ENCODE measurements at regions not wholly inside any gene's neighbourhood (a gene's known extent, or its start where the extent isn't known, plus 50 kb on each side); places are given as distances from the start of the nearest gene placed in this dataset.
A peak's percentile ranks its signal among the peaks of the same experiment; 100 is the strongest.
"Not testable (repeated sequence)": the region's sequence is repeated elsewhere in the genome, so short reads cannot be mapped to it uniquely, and the experiment has no call there.

- DNase-seq (ENCODE audit: low read depth): no peak
Measured at GRCh38 chr14:39582028-39582654, 149.9 kb upstream of the FBXO33 start.

DNA sequence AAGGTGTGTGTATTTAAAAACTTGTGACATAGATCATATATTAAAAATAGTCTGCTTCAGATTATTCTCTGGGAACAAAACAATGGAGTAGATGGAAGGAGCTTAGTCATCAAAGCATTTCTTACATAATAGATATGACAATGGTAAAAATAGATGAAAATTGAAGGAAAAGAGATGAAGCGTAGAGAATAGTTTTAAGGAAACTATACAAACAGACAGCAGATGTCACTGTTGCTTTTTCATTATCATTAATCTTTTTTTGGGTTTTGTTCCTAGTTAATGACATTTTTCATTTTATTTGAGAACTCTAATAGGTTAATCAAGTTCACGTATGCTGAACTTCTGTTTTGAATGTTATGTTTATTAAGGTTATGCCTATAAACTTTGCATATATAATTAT is 149.2 kb upstream of the FBXO33 start:
- no peak for DNase-seq (ENCODE audit: low read depth)

- no peak for DNase-seq (ENCODE audit: low read depth)
Measured at GRCh38 chr14:39580696-39581095, 148.5 kb upstream of the FBXO33 start.

- DNase-seq (ENCODE audit: low read depth): no peak
Measured at GRCh38 chr14:39576736-39577135, 144.5 kb upstream of the FBXO33 start.

DNA sequence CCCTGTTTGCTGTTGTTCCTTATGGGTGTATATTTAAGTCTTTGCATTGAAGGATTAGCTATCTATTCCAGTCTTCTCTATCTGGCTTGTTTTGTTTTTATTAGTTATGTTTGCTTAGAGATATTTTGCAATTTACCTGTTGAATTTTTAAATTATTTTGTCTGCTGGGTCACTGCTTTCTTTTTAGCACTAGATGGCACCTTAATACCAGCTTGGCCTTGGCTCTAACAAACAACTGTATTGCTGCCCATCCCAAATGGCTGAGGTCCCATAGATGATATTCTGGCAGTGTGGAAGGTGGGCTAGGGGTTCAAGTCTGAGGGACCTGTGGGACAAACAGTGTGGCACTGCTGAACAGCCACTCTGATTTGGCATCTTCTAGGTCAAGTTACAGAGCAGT is 144.0 kb upstream of the FBXO33 start:
- DNase-seq (ENCODE audit: low read depth): no peak

GRCh38 chr14:39568809-39569538 is 136.7 kb upstream of the FBXO33 start:
- DNase-seq (ENCODE audit: low read depth): no peak

GRCh38 chr14:39566795-39567194 is 134.6 kb upstream of the FBXO33 start:
- no peak for DNase-seq (ENCODE audit: low read depth)

DNA sequence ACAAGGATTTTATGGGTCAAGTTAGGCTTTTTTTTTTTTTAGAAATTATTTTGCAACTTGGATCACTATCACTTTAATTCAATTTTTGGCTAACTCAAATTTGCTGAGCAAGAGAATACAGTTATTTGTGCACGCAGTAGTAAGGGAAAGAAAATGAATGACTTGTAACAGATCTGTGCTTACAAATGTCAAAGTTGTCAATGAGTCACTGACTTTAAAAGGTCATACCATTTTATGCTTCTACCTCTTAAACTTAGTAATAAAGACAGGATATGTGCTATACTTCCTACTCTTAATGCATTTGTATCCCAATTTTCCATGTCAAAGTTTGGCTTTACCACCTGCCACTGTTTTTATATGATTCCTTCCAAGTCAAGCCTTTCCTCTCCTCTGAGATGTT is 131.1 kb upstream of the FBXO33 start:
- DNase-seq (ENCODE audit: low read depth): no peak

DNA sequence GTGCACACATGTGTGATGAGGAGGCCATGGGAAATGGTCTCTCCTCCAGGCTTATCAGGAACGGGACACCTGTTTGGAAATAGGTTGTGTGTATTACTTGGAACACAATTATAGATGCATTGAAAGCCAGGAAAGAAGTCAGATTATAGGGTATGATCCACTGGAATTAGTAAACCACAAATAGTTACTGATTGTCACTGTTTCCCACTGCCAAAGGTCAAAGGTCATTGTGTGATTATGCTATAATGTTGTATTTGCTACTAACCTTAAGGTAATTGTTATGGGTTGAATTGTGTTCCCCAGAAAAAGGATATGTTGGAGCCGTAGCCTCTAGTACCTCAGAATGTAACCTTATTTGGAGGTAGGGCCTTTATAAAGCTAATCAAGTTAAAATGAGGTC is 129.9 kb upstream of the FBXO33 start:
- no peak for DNase-seq (ENCODE audit: low read depth)

DNA sequence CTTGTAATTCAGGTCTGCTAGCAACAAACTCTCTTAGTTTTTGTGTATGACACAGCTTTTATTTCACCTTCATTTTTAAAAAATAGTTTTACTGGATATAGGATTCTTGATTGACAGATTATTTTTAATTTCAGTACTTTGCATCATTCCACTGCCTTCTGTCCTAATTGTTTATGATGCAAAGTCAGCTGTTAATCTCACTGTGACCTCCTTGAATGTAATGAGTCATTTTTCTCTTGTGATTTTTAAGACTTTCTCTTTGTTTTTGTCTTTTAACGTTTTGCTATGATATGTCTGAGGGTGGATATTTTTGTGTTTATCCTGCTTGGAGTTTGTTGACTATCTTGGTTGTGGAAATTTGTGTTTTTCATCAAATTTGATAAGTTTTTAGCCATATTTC is 126.3 kb upstream of the FBXO33 start:
- no peak for DNase-seq (ENCODE audit: low read depth)

GRCh38 chr14:39555749-39556148 is 123.5 kb upstream of the FBXO33 start:
- no peak for DNase-seq (ENCODE audit: low read depth)

GRCh38 chr14:39554576-39554975 is 122.3 kb upstream of the FBXO33 start:
- no peak for DNase-seq (ENCODE audit: low read depth)

GRCh38 chr14:39548358-39548757 is 116.1 kb upstream of the FBXO33 start:
- DNase-seq (ENCODE audit: low read depth): no peak

DNA sequence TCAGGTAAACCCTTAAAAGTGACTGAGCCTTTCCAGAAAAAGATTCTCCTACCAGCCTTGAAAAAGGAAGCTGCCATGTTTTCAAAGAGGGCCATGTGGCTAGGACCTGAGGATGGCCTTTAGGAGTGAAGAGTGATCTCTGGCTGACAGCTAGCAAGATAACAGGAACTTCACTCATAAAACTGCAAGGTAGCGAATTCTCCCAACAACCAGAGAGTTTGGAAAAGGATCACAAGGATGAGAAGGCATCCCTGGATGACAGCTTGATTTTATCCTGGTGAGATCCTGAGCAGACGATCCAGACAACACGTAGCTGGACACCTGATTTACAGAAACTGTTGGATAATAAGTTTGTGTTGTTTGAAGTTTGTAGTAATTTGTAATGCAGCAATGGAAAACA is 115.6 kb upstream of the FBXO33 start:
- no peak for DNase-seq (ENCODE audit: low read depth)

DNA sequence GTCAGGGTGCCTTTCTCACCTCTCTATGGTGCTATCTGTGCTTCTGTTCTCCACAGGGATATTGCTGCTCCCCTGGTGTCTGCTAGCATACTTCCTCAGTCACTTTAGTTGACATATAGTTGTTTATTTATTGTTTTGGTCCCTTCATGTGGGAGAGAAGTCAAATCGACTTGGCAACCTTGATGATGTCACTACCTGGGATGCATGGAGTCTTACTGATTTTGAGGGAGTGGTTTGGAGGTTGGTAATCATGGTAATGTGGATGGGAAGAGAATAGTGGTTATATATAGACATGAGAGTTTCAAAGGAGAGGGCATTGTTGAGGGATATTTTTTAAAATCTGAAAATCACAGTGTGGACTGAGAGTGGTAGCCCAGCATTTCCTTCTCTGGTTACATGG is 73.6 kb upstream of the FBXO33 start:
- no peak for DNase-seq (ENCODE audit: low read depth)

DNA sequence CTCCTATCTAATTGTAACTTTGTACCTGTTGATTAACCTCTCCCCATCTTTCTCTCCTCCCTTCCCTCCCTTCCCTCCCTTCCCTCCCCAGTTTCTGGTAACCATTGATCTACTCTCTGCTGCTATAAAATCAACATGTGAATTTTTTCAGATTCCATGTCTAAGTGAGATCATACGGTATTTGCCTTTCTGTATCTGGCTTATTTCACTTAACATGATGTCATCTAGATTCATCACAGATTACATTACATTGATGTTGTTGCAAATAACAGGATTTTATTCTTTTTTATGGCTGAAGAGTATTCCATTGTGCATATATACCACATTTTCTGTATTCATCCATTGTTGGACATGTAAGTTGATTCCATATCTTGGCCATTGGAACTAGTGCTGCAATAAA is 68.0 kb upstream of the FBXO33 start:
- DNase-seq (ENCODE audit: low read depth): no peak

DNA sequence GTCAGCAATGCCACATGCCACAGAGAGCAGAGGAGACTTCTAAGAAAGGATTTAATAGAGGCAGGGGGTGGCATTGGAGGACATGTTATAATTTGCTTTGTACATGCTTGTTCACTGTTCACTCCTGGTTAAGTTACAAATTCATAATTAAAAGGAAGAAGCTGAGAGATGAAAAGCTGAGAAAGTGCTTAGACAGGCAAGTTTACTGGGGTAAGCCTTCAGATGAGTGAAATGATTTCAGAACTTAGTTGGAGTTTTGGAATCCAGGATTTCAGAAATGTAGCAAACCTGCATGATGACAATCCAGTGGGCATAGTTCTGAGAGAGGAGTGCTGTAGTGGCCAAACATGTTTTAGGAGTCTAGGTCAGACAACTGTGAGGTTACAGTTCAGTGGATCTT is 67.3 kb upstream of the FBXO33 start:
- no peak for DNase-seq (ENCODE audit: low read depth)

DNA sequence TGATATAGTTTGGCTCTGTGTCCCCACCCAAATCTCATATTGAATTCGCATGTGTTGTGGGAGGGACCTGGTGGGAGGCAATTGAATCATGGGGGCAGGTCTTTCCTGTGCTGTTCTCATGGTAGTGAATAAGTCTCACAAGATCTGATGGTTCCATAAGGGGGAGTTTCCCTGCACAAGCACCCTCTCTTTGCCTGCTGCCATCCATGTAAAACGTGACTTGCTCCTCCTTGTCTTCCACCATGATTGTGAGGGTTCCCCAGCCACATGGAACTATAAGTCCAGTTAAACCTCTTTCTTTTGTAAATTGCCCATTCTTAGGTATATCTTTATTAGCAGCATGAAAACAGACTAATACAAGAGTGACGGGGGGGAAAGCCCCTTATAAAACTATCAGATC is 65.4 kb upstream of the FBXO33 start:
- not testable (repeated sequence) for DNase-seq (ENCODE audit: low read depth)

- DNase-seq (ENCODE audit: low read depth): no peak
Measured at GRCh38 chr14:39492267-39492666, 60.0 kb upstream of the FBXO33 start.

GRCh38 chr14:39491134-39491571 is 58.9 kb upstream of the FBXO33 start:
- DNase-seq (ENCODE audit: low read depth): peak; percentile 17

- peak; percentile 45 for DNase-seq (ENCODE audit: low read depth)
Measured at GRCh38 chr14:39488600-39488999, 56.4 kb upstream of the FBXO33 start.

DNA sequence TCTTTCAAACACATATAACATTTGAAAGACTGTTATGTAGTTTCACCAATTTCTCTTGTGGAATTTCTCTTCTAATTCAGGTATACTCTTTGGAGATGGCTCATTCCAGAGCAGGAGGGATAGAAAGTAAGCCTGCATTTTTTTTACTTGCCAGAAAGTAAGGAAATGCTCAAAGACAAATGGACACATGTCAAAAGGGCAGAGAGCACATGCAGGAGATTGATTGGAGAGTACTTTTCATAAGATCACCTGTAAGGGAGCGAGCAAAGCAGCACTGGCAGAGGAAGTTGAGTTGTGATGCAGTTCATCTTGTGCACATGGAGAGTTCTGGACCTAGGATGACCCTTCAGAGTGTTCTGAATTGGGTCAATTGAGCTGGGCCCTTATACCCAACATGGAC is 51.4 kb upstream of the FBXO33 start:
- DNase-seq (ENCODE audit: low read depth): no peak

Data from forelimb muscle (tissue), 1 donor.